ENCODE measurements at regions not wholly inside any gene's neighbourhood (a gene's known extent, or its start where the extent isn't known, plus 50 kb on each side); places are given as distances from the start of the nearest gene placed in this dataset.

- TF ChIP-seq CTCF (IDR thresholded peaks at IDR 0.05): no peak
- no peak for TF ChIP-seq POLR2A (IDR thresholded peaks at IDR 0.05)
Measured at GRCh38 chr5:159543326-159543725, 213.0 kb upstream of the IL12B start.
